Stomach (tissue), 4 donors: ENCODE measurements at regions not wholly inside any gene's neighbourhood (a gene's known extent, or its start where the extent isn't known, plus 50 kb on each side); places are given as distances from the start of the nearest gene placed in this dataset.

ENCODE experiments used
- CTCF ChIP-seq, 7 experiments: fragments of 450-650 bp in 4 of 7; fragments of 200-600 bp in 3 of 7; sonication (generic) in 3 of 7; IDR thresholded peaks; one replicate each; pipeline ENCODE4 v1.5.1; 2016 to 2019; ENCODE audit warnings: antibody characterized with exemption in 7 of 7, control low read depth in 2 of 7, mild to moderate bottlenecking in 1 of 7
- POLR2A ChIP-seq, 4 donors: fragments of 450-650 bp; IDR thresholded peaks; one replicate each; pipeline ENCODE4 v1.6.1; 2016; ENCODE audit warnings: antibody characterized with exemption in 4 of 4, control low read depth in 2 of 4, mild to moderate bottlenecking in 1 of 4, moderate library complexity in 1 of 4

GRCh38 chr12:20211541-20211940, 156.8 kb upstream of the PDE3A start:
- TF ChIP-seq POLR2A (IDR thresholded peaks at IDR 0.05) (no peak), CTCF (IDR thresholded peaks at IDR 0.05) (no peak)
